HAP-1 (cell line): ENCODE measurements at regions not wholly inside any gene's neighbourhood (a gene's known extent, or its start where the extent isn't known, plus 50 kb on each side); places are given as distances from the start of the nearest gene placed in this dataset.
"Not testable (repeated sequence)": the region's sequence is repeated elsewhere in the genome, so short reads cannot be mapped to it uniquely, and the experiment has no call there.

ENCODE experiments used
- DNase-seq, 2 experiments: peaks; one replicate each; pipeline ENCODE4 v3.0.0-alpha.2; 2016 to 2020; ENCODE audit warnings: low spot score in 2 of 2
- H3K27me3 ChIP-seq: fragments of 250-450 bp; sonication (Bioruptor Pico); 2 replicates; pipeline ENCODE4 v1.5.1; 2020; ENCODE audit warnings: low read depth, mild to moderate bottlenecking, moderate library complexity
- H3K36me3 ChIP-seq: fragments of 250-450 bp; sonication (Bioruptor Pico); replicated peaks from 2 replicates; pipeline ENCODE4 v1.5.1; 2020; ENCODE audit warnings: mild to moderate bottlenecking
- H3K4me1 ChIP-seq: fragments of 250-450 bp; sonication (Bioruptor Pico); 2 replicates; pipeline ENCODE4 v1.5.1; 2020; ENCODE audit warnings: mild to moderate bottlenecking
- H3K4me3 ChIP-seq: fragments of 250-450 bp; sonication (Bioruptor Pico); 2 replicates; pipeline ENCODE4 v1.5.1; 2020; ENCODE audit warnings: mild to moderate bottlenecking, moderate library complexity
- H3K9me3 ChIP-seq: fragments of 250-450 bp; sonication (Bioruptor Pico); 2 replicates; pipeline ENCODE4 v1.5.1; 2020; ENCODE audit warnings: mild to moderate bottlenecking, moderate library complexity
- in situ Hi-C: fragments of 300-500 bp; cut with MboI; formaldehyde crosslinking; loops from 3 replicates; pipeline ENCODE4 v1.14.3; 2020; ENCODE audit warnings: low sequenced_read_pairs, inconsistent platforms, mixed read lengths

DNA sequence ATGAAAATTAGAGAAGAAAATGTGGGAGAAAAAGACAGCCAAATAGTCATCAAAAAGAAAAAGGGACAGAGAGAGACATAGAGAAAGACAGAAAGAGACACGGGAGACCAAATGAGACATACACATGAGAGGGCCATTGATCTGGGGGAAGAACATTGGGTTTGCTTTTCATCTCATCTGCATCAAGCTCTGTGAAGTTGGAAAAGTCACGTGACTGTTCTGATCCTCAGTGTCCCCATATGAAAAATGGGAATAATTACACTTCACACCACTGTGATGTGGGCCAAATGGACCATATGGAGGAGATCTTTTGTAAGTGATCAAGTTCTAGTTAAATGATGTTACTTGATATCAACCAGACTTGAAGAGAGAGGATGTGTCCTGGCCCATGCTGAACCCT, 147.1 kb upstream of the NRXN3 start:
- no peak overlapping the region for H3K4me3 ChIP-seq
- in situ Hi-C loops: no loop called here
- no peaks in the 10 kb centered on the region for H3K4me1 ChIP-seq
- H3K27me3 ChIP-seq: no peaks in the 10 kb centered on the region
- H3K36me3 ChIP-seq: no peaks in the 10 kb centered on the region
- no peaks in the 10 kb centered on the region for H3K9me3 ChIP-seq
- DNase-seq: no peak

DNA sequence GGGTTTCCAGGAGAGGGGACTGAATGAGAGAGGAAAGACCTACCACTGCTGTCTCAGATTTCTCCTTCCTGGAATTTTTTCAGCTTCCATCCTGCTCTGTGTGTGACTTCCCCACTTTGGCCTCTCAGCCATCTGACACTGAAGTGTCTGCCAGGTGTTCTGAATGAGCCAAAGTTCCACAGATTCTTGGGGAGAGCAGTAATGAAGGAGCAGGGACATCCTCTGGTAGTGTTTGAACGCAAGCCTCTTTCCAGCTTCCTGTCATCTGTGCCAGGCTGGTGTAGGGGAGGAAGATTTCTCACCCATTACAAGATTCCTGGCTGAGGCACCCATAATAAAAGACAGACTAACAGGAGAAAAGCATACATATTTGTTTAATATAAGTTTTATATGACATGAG, 141.7 kb upstream of the NRXN3 start:
- no peaks in the 10 kb centered on the region for H3K4me1 ChIP-seq
- no peak overlapping the region for H3K4me3 ChIP-seq
- DNase-seq: no peak
- no peaks in the 10 kb centered on the region; the same call in 1 of the 2 replicates for H3K27me3 ChIP-seq
- H3K9me3 ChIP-seq: no peaks in the 10 kb centered on the region
- no peaks in the 10 kb centered on the region for H3K36me3 ChIP-seq
- in situ Hi-C loops: no loop called here

DNA sequence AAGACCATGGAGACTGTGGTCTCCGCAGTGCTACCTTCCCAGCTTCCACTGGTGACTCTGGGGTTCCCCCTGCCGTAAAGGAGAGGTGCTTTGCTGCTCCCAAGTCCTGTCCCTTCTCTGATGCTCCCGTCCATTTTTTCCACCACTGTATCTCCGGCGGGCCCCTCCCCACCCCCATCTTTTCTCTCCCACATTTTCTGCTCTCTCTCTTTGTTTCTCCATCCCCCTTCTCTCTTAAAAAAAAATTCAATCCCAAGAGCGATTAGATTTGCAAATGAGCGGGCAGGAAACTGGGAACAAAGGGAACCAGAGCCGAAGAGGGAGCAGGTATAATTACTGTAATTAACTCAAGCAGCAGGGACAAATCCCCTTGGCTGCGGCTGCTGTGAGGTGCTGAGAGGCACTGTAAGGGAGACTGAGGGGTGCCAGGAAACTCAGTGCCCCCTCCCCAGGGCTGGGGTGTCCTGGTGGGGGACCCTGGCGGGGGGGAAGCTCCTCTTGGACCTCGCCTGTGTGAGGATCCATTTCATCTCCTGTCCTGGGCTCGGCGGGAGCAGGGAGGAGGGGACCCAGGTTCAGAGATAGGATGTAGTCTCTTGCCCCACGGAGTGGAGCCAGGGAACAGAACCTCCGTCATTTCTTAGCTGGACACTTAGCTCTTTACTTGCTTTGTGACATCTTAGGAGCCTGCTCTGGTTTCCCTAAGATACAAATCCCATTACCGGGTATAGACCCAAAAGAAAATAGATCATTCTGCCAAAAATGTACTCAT, 140.4 kb upstream of the NRXN3 start:
- Histone ChIP-seq H3K4me3 (no peak overlapping the region), H3K4me1 (no peaks in the 10 kb centered on the region), H3K27me3 (peaks cover 2% of the 10 kb centered on the region; the same call in 1 of the 2 replicates), H3K36me3 (no peaks in the 10 kb centered on the region), H3K9me3 (no peaks in the 10 kb centered on the region)
- in situ Hi-C loops: no loop called here
- DNase-seq: peak in 1 of 2 experiments; percentile 12

DNA sequence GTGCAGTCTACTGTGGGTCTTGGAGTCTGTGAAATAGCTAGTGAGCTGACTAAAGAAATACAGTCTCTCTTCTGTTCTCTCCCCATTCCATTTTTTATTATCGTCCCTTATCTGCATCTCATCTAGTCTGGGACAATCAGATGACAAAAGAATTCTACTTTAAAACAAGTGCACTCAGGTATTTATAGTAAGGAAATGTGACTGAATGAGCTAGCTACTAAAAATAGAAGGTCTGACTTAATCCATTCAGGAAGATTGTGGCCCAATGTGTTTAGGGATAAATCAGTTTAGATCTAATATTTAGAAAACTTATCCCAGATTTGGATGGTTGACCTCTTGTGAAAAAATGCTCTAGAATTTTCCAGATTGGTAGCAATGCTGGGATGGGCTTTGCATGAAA, 126.8 kb upstream of the NRXN3 start:
- Histone ChIP-seq H3K9me3 (no peaks in the 10 kb centered on the region), H3K4me3 (no peak overlapping the region), H3K36me3 (no peaks in the 10 kb centered on the region), H3K4me1 (no peaks in the 10 kb centered on the region), H3K27me3 (peaks cover 2% of the 10 kb centered on the region; the same call in 1 of the 2 replicates)
- in situ Hi-C loops: no loop called here
- no peak for DNase-seq

DNA sequence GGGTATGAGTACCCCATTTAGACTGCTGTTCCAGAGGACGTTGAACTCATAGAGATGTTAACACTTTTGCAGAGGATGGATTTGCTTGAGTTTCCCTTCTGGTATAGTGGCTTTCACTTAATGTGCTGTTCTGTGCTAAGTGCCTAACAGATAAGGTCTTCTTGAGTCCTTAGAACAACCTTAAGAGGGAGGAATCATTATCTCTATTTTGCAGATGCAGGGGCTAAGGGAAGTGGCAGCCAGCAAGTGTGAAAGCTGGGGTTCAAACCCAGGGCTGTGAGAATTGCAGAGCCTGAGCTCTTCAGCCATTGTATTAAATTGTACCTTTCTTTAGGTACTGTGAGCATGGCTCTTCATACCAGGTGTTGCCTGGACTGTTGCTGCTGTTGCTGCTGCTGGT, 122.1 kb upstream of the NRXN3 start:
- Histone ChIP-seq H3K4me1 (no peaks in the 10 kb centered on the region), H3K36me3 (no peaks in the 10 kb centered on the region), H3K27me3 (peaks cover 2% of the 10 kb centered on the region; the same call in 1 of the 2 replicates), H3K9me3 (no peaks in the 10 kb centered on the region), H3K4me3 (no peak overlapping the region)
- in situ Hi-C loops: no loop called here
- no peak for DNase-seq

DNA sequence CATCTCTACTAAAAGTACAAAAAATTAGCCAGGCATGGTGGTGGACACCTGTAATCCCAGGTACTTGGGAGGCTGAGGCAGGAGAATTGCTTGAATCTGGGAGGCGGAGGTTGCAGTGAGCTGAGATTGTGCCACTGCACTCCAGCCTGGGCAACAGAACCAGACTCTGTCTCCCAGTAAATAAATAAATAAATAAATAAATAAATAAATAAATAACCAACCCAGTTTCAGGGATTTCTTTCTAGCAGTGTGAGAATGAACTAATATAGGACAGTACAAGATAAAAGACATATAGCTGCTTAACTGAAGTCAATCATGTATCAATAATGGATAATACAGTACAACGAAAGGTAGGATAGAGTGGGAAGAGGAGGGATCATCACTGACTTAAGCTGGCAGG, 113.3 kb upstream of the NRXN3 start:
- in situ Hi-C loops: not testable (repeated sequence)

DNA sequence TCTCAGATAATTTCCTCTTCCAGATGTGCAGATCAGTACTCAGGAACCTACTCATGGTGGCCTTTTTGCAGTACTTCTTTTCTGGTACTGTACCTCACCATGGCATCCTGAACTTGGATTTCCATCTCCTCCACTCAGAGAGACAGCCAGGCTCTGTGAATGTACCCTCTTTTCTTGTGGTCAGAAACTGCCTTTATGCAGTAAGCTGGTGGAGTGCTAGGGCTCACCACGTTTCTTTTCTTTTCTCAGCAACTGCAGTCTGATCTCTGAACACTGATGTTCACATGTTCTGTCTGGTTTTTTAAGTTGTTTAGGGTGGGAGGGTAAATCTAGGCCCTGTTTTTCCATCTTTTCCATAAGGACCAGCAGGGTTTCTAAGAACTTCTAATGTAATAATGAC, 99.8 kb upstream of the NRXN3 start:
- Histone ChIP-seq H3K27me3 (no peaks in the 10 kb centered on the region), H3K4me1 (no peaks in the 10 kb centered on the region), H3K9me3 (no peaks in the 10 kb centered on the region), H3K4me3 (no peak overlapping the region), H3K36me3 (no peaks in the 10 kb centered on the region)
- no peak for DNase-seq
- in situ Hi-C loops: no loop called here

More for the DNA sequence above, 113.3 kb upstream of the NRXN3 start:
- DNase-seq, H3K4me3 ChIP-seq, H3K9me3 ChIP-seq, H3K27me3 ChIP-seq, H3K4me1 ChIP-seq, H3K36me3 ChIP-seq: not testable (repeated sequence)

DNA sequence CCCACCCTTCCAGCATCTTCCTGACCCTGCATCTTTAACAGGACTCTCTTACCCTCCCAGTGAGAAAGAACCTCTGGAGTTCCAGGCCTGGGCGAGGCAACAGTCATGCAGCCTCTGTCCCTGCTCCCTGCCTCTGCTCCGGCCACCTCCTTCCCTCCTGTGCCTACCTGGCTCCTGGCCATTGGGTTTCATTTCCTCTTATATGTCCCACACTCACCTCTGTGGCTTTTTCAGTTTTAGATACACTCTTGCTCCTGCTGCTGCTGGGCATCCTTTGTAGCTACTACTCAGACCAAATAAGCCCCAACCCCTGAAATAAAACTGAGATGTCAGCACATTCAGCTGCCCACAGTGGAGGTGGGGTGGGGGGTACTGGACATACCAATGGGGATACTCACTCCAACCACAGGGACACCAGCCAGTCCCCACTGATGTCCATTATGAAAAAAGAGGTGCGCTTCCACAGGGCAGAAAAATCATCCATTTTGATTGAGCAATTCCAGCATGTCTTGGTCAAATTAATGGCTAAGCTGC, 99.1 kb upstream of the NRXN3 start:
- Histone ChIP-seq H3K9me3 (no peaks in the 10 kb centered on the region), H3K36me3 (no peaks in the 10 kb centered on the region), H3K4me1 (no peaks in the 10 kb centered on the region), H3K27me3 (no peaks in the 10 kb centered on the region), H3K4me3 (no peak overlapping the region)
- in situ Hi-C loops: no loop called here
- no peak for DNase-seq

DNA sequence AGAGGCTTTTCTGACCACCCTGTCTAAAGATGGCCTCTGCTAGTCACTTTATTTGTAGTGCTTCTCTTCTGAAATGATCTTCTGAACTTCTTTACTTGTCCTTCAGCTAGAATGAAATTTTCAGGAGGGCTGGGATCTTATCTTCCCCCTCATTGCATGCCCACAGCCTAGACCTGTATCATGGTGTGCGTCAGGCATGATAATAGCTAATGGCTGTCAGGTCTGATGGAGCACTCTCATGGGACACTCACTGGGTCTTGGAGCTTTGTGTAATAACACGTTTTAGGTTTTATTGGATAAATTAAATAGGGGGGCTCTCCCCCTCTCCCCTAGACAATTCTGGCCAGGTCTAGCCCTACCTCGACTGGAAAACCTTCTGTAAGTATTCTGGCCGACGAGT, 97.1 kb upstream of the NRXN3 start:
- no peak for DNase-seq
- Histone ChIP-seq H3K36me3 (no peaks in the 10 kb centered on the region), H3K4me1 (no peaks in the 10 kb centered on the region), H3K27me3 (no peaks in the 10 kb centered on the region), H3K9me3 (no peaks in the 10 kb centered on the region), H3K4me3 (no peak overlapping the region)
- in situ Hi-C loops: no loop called here

DNA sequence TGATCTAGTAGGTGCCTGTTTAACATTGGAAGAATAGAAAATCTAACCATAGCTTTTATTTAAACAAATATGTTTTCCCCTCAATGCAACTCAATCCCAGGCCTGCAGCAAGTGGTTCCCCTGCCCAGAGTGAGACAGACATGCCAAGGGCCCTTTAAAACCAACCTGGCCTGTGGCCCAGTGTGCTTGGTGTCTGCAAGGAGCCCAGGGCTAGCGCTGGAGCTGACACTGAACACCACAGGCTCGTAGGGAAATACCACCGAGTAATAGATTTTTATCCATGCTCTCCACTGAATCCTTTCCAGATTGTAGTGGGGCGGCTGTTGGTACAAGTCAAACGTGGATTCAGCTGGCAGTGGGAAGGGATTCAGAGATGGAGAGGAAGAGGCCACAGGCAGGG, 95.6 kb upstream of the NRXN3 start:
- DNase-seq: no peak
- Histone ChIP-seq H3K36me3 (no peaks in the 10 kb centered on the region), H3K9me3 (no peaks in the 10 kb centered on the region), H3K4me1 (no peaks in the 10 kb centered on the region), H3K27me3 (0 out of 2 replicates have a peak, but pooled peaks cover 2% of the 10 kb centered on the region), H3K4me3 (no peak overlapping the region)
- in situ Hi-C loops: no loop called here

DNA sequence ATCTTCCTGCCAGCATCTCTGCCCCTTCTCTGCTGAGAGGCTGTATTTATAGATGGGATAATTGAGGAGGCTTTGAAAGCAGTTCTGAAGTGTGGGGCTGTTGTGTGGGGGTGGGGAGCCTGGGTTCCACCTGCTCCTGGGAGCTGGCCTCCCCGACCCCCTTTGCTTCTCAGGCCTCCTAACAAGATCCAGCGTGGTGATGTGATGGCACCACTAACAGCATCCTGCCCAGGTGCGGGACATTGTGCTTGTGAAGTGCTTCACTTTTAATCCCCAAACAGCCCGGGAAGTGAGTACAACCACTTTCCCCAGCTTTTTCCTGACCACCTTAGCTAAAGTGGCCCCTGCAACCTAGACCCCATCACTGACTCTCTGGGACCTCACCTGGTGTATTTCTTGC, 95.1 kb upstream of the NRXN3 start:
- Histone ChIP-seq H3K4me3 (no peak overlapping the region), H3K36me3 (no peaks in the 10 kb centered on the region), H3K4me1 (no peaks in the 10 kb centered on the region), H3K27me3 (0 out of 2 replicates have a peak, but pooled peaks cover 2% of the 10 kb centered on the region), H3K9me3 (no peaks in the 10 kb centered on the region)
- in situ Hi-C loops: no loop called here
- DNase-seq: no peak

DNA sequence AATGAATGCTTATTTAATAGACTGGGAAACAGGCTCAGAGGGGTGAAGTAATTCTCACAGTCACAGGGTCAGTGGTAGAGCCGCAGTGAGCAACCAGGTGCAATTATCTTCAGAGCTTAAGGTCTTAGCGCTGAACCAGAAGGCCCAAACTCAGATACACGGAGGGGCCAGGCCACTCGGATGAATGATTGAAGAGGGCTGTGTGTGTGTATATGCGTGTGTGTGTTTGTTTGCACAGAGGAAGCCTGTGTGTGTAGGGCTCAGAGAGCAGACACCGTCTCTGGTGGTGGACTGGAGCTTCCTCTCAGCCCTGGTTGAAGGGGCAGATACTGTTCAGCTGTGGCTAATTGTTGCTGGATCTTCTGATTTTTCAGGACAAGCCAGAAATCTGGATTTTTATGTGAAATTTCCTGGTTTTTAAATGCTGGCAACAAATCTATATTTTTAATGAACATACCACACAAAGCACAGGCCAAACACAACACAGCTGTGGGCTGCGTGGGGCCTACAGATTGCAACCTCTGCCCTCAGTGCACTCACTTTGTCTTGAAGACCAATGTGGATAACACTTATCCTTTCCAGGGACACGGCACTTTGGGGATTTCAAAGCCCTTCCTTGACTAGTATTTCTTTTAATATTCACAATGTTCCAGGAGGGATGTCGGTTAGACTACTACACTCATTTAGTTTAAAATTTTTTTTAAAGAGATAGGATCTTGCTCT, 94.5 kb upstream of the NRXN3 start:
- H3K4me1 ChIP-seq: no peaks in the 10 kb centered on the region
- H3K4me3 ChIP-seq: no peak overlapping the region
- 0 out of 2 replicates have a peak, but pooled peaks cover 2% of the 10 kb centered on the region for H3K27me3 ChIP-seq
- in situ Hi-C loops: no loop called here
- no peak for DNase-seq
- no peaks in the 10 kb centered on the region for H3K36me3 ChIP-seq
- no peaks in the 10 kb centered on the region for H3K9me3 ChIP-seq

DNA sequence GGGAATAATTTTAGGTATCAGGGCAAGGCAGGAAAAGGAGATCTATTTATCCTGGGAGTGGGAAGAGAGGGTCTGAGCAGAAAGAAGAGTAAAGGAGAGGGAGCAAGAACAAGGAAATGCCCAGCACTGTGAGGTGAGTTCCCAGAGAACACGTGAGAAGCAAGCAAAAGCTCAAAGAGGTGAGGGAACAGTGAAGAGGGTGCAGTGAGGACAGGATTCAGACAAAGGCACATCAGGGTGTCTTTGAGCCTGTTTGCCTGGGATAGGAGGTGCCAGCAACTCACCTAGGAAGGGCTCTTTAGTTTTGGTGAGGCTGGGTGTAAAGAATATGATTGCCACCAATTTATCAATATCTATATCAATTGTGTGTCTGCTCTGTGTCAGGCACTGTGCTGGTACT, 88.9 kb upstream of the NRXN3 start:
- in situ Hi-C loops: no loop called here
- Histone ChIP-seq H3K4me1 (no peaks in the 10 kb centered on the region), H3K4me3 (no peak overlapping the region), H3K27me3 (peaks cover 2% of the 10 kb centered on the region; the same call in 1 of the 2 replicates), H3K9me3 (no peaks in the 10 kb centered on the region), H3K36me3 (no peaks in the 10 kb centered on the region)
- no peak for DNase-seq

DNA sequence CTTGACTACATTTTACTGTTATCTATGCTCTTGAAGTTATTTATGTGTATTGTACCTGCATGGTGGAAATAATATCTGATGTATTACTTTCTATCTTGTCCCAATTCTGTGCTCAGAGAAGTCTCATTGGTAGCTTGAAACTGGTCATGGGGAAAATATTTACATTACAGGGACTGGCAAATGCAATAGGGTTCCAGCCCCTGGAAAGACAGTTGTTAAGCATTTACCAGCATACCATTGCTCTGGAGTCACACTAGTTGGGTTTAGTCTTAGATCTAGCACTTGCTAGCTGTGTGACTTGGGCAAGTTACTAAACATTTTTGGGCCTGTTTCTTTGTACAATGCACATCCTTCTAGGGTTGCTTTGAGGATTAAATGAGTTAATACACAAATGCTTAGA, 86.3 kb upstream of the NRXN3 start:
- H3K4me1 ChIP-seq: no peaks in the 10 kb centered on the region
- in situ Hi-C loops: no loop called here
- H3K36me3 ChIP-seq: no peaks in the 10 kb centered on the region
- H3K4me3 ChIP-seq: no peak overlapping the region
- no peak for DNase-seq
- peaks cover 2% of the 10 kb centered on the region; the same call in 1 of the 2 replicates for H3K27me3 ChIP-seq
- H3K9me3 ChIP-seq: no peaks in the 10 kb centered on the region
